ENCODE measurements at regions not wholly inside any gene's neighbourhood (a gene's known extent, or its start where the extent isn't known, plus 50 kb on each side); places are given as distances from the start of the nearest gene placed in this dataset.

- TF ChIP-seq ZNF460 (CRISPR knock-in tag; IDR thresholded peaks at IDR 0.05; ENCODE audit: borderline replicate concordance): no peak
- TF ChIP-seq EEA1 (CRISPR knock-in tag; IDR thresholded peaks at IDR 0.05; ENCODE audit: borderline replicate concordance): no peak
- no peak for TF ChIP-seq ZNF232 (CRISPR knock-in tag; IDR thresholded peaks at IDR 0.05; ENCODE audit: borderline replicate concordance)
- no peak for TF ChIP-seq ZNF337 (CRISPR knock-in tag; IDR thresholded peaks at IDR 0.05; ENCODE audit: borderline replicate concordance, low read depth)
- TF ChIP-seq RNF2 (conservative IDR thresholded peaks at IDR 0.05; ENCODE audit: low read depth): no peak
- 0 out of 2 replicates have a peak, but pooled peaks have one; percentile 42 for TF ChIP-seq FOXO1 (CRISPR knock-in tag; IDR thresholded peaks at IDR 0.05)
- no peak for TF ChIP-seq PLRG1 (conservative IDR thresholded peaks at IDR 0.05)
- TF ChIP-seq TERF1 (CRISPR knock-in tag; IDR thresholded peaks at IDR 0.05): no peak
- no peak for TF ChIP-seq NR2F2 (IDR thresholded peaks at IDR 0.05; ENCODE audit: borderline replicate concordance, low read depth)
- TF ChIP-seq, protein P1, sequence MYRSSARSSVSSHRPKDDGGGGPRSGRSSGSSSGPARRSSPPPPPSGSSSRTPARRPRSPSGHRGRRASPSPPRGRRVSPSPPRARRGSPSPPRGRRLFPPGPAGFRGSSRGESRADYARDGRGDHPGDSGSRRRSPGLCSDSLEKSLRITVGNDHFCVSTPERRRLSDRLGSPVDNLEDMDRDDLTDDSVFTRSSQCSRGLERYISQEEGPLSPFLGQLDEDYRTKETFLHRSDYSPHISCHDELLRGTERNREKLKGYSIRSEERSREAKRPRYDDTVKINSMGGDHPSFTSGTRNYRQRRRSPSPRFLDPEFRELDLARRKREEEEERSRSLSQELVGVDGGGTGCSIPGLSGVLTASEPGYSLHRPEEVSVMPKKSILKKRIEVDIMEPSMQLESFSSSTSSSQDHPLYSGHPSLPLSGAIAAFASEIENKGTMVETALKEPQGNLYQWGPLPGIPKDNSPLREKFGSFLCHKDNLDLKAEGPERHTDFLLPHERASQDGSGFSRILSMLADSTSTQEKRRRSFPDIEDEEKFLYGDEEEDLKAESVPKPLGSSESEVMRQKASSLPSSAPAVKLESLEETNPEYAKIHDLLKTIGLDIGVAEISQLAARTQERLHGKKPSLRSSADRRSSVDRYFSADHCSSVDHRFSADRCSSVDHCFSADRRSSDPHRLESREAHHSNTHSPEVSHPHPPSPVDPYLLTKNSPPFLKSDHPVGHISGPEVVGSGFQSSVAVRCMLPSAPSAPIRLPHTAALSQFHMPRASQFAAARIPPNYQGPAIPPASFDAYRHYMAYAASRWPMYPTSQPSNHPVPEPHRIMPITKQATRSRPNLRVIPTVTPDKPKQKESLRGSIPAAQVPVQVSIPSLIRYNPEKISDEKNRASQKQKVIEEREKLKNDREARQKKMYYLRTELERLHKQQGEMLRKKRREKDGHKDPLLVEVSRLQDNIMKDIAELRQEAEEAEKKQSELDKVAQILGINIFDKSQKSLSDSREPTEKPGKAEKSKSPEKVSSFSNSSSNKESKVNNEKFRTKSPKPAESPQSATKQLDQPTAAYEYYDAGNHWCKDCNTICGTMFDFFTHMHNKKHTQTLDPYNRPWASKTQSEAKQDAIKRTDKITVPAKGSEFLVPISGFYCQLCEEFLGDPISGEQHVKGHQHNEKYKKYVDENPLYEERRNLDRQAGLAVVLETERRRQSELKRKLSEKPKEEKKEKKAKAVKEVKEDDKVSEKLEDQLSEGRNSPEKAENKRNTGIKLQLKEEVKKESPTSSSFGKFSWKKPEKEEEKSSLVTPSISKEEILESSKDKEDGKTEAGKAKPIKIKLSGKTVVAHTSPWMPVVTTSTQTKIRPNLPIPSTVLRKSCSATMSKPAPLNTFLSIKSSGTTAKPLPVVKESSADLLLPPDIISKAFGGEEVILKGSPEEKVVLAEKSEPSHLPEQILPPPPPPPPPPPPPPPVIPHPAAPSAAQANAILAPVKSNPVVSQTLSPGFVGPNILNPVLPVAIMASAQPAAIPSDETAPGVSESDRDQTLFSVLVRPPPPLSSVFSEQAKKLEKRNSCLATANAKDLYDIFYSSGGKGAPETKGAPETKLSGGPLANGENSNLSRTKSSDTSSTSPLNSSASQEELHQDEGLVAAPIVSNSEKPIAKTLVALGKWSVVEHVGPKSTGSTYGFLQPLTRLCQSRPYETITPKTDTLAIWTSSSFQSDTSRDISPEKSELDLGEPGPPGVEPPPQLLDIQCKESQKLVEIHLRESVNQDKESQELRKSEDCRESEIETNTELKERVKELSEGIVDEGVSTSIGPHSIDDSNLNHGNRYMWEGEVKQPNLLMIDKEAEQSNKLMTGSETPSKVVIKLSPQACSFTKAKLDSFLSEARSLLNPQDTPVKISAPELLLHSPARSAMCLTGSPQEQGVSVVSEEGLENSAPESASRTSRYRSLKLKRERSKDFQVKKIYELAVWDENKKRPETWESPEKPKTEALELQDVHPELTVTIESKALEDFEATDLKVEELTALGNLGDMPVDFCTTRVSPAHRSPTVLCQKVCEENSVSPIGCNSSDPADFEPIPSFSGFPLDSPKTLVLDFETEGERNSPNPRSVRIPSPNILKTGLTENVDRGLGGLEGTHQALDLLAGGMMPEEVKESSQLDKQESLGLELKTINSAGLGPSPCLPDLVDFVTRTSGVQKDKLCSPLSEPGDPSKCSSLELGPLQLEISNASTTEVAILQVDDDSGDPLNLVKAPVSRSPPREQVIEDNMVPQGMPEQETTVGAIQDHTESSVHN (CRISPR knock-in tag; IDR thresholded peaks at IDR 0.05): no peak
- 0 out of 2 replicates have a peak, but pooled peaks have one; percentile 34 for TF ChIP-seq ZNF629 (CRISPR knock-in tag; conservative IDR thresholded peaks at IDR 0.05)
- TF ChIP-seq ARID2 (CRISPR knock-in tag; IDR thresholded peaks at IDR 0.05; ENCODE audit: borderline replicate concordance): no peak
- TF ChIP-seq CENPBD1 (CRISPR knock-in tag; IDR thresholded peaks at IDR 0.05; ENCODE audit: borderline replicate concordance, low read depth): no peak
- no peak for TF ChIP-seq SMARCC2 (IDR thresholded peaks at IDR 0.05)
- no peak for TF ChIP-seq ZNF414 (CRISPR knock-in tag; IDR thresholded peaks at IDR 0.05)
- peak; percentile 64 for TF ChIP-seq SALL1 (CRISPR knock-in tag; IDR thresholded peaks at IDR 0.05)
- no peak for TF ChIP-seq MYC (CRISPR knock-in tag; IDR thresholded peaks at IDR 0.05; ENCODE audit: borderline replicate concordance)
- TF ChIP-seq TEAD2 (CRISPR knock-in tag; IDR thresholded peaks at IDR 0.05): no peak
- peak; percentile 32; the same call in 1 of the 2 replicates for TF ChIP-seq PITX1 (CRISPR knock-in tag; IDR thresholded peaks at IDR 0.05)
- no peak for TF ChIP-seq FIP1L1 (IDR thresholded peaks at IDR 0.05; ENCODE audit: borderline replicate concordance, insufficient read depth, low read depth, low read length)
Observed at GRCh38 chr2:215831296-215831913, 181.9 kb downstream of the MREG start (continued).

Measured in HepG2 (cell line).